Adipocyte (in vitro differentiated cells): ENCODE measurements at regions not wholly inside any gene's neighbourhood (a gene's known extent, or its start where the extent isn't known, plus 50 kb on each side); places are given as distances from the start of the nearest gene placed in this dataset.
"Not testable (repeated sequence)": the region's sequence is repeated elsewhere in the genome, so short reads cannot be mapped to it uniquely, and the experiment has no call there.

Source experiments
- DNase-seq: peaks from one replicate; pipeline ENCODE4 v3.0.0-alpha.2; 2015; ENCODE audit warnings: low read depth
- H3K27me3 ChIP-seq: replicated peaks from 2 replicates; pipeline ENCODE4 v1.7.0; 2013; ENCODE audit warnings: mild to moderate bottlenecking, low read length, moderate library complexity; ENCODE audit not compliant: control insufficient read depth, insufficient read depth
- H3K36me3 ChIP-seq: 2 replicates; pipeline ENCODE4 v1.7.0; 2013; ENCODE audit warnings: low read length, mild to moderate bottlenecking, moderate library complexity; ENCODE audit not compliant: control insufficient read depth, insufficient read depth, severe bottlenecking
- H3K4me1 ChIP-seq: 2 replicates; pipeline ENCODE4 v1.7.0; 2013; ENCODE audit warnings: mild to moderate bottlenecking, low read length, moderate library complexity; ENCODE audit not compliant: control insufficient read depth, insufficient read depth
- H3K4me3 ChIP-seq: 2 replicates; pipeline ENCODE4 v1.7.0; 2013; ENCODE audit warnings: mild to moderate bottlenecking, low read length, moderate library complexity
- H3K9ac ChIP-seq: 2 replicates; pipeline ENCODE4 v1.7.0; 2013; ENCODE audit warnings: mild to moderate bottlenecking, low read length, moderate library complexity
- H3K9me3 ChIP-seq: 2 replicates; pipeline ENCODE4 v1.7.0; 2013; ENCODE audit warnings: mild to moderate bottlenecking, low read length, moderate library complexity; ENCODE audit not compliant: control insufficient read depth

- not testable (repeated sequence) for H3K9me3 ChIP-seq, H3K9ac ChIP-seq, H3K36me3 ChIP-seq, H3K27me3 ChIP-seq, H3K4me1 ChIP-seq, DNase-seq, H3K4me3 ChIP-seq
These were observed 861.0 kb downstream of the CDH11 start for GRCh38 chr16:64260631-64261401.

- Histone ChIP-seq H3K9ac (no peak overlapping the region), H3K9me3 (no peaks in the 10 kb centered on the region), H3K4me1 (peaks cover 9% of the 10 kb centered on the region), H3K36me3 (no peaks in the 10 kb centered on the region), H3K4me3 (no peak overlapping the region), H3K27me3 (no peaks in the 10 kb centered on the region)
- no peak for DNase-seq
These were observed 867.2 kb downstream of the CDH11 start for GRCh38 chr16:64254443-64255367.

- no peak overlapping the region for H3K4me3 ChIP-seq
- H3K27me3 ChIP-seq = no peaks in the 10 kb centered on the region
- H3K4me1 ChIP-seq = peaks cover 9% of the 10 kb centered on the region
- DNase-seq = no peak
- no peaks in the 10 kb centered on the region for H3K36me3 ChIP-seq
- no peaks in the 10 kb centered on the region for H3K9me3 ChIP-seq
- H3K9ac ChIP-seq = no peak overlapping the region
These were observed 868.3 kb downstream of the CDH11 start for GRCh38 chr16:64253525-64253924.

- no peak overlapping the region for H3K9ac ChIP-seq
These were observed 868.8 kb downstream of the CDH11 start for GRCh38 chr16:64253096-64253495.

GRCh38 chr16:64251742-64252141 is 870.1 kb downstream of the CDH11 start:
- Histone ChIP-seq H3K9ac (no peak overlapping the region), H3K27me3 (no peaks in the 10 kb centered on the region), H3K9me3 (no peaks in the 10 kb centered on the region), H3K4me1 (peaks cover 9% of the 10 kb centered on the region), H3K4me3 (no peak overlapping the region), H3K36me3 (no peaks in the 10 kb centered on the region)
- DNase-seq = no peak

More at GRCh38 chr16:64253096-64253495, 868.8 kb downstream of the CDH11 start:
- no peak overlapping the region for H3K4me3 ChIP-seq
- peaks cover 9% of the 10 kb centered on the region for H3K4me1 ChIP-seq
- H3K9me3 ChIP-seq = no peaks in the 10 kb centered on the region
- DNase-seq = peak; percentile 7
- no peaks in the 10 kb centered on the region for H3K36me3 ChIP-seq
- no peaks in the 10 kb centered on the region for H3K27me3 ChIP-seq

- H3K4me1 ChIP-seq = peaks cover 9% of the 10 kb centered on the region
- H3K9ac ChIP-seq = no peak overlapping the region
- no peaks in the 10 kb centered on the region for H3K9me3 ChIP-seq
- DNase-seq = peak; percentile 26
- H3K36me3 ChIP-seq = no peaks in the 10 kb centered on the region
- no peak overlapping the region for H3K4me3 ChIP-seq
- no peaks in the 10 kb centered on the region for H3K27me3 ChIP-seq
These were observed 871.0 kb downstream of the CDH11 start for GRCh38 chr16:64250866-64251265.

GRCh38 chr16:64242492-64242891 is 879.4 kb downstream of the CDH11 start:
- Histone ChIP-seq H3K4me3 (no peak overlapping the region), H3K27me3 (no peaks in the 10 kb centered on the region), H3K9ac (no peak overlapping the region), H3K36me3 (no peaks in the 10 kb centered on the region), H3K4me1 (peaks cover 17% of the 10 kb centered on the region), H3K9me3 (peaks cover 5% of the 10 kb centered on the region)
- DNase-seq = no peak

- Histone ChIP-seq H3K27me3 (no peaks in the 10 kb centered on the region), H3K4me3 (no peak overlapping the region), H3K36me3 (no peaks in the 10 kb centered on the region), H3K4me1 (peaks cover 17% of the 10 kb centered on the region), H3K9me3 (peaks cover 5% of the 10 kb centered on the region), H3K9ac (peak overlapping the region; percentile 4)
- peak; percentile 4 for DNase-seq
These were observed 881.3 kb downstream of the CDH11 start for GRCh38 chr16:64240586-64240985.

GRCh38 chr16:64238571-64238970 is 883.3 kb downstream of the CDH11 start:
- Histone ChIP-seq H3K9me3 (no peaks in the 10 kb centered on the region), H3K36me3 (no peaks in the 10 kb centered on the region), H3K4me1 (peaks cover 17% of the 10 kb centered on the region), H3K4me3 (no peak overlapping the region), H3K9ac (no peak overlapping the region), H3K27me3 (no peaks in the 10 kb centered on the region)
- DNase-seq = peak; percentile 28

- DNase-seq = no peak
- H3K4me3 ChIP-seq = no peak overlapping the region
- H3K27me3 ChIP-seq = no peaks in the 10 kb centered on the region
- no peak overlapping the region for H3K9ac ChIP-seq
- H3K9me3 ChIP-seq = no peaks in the 10 kb centered on the region
- peaks cover 10% of the 10 kb centered on the region for H3K4me1 ChIP-seq
- no peaks in the 10 kb centered on the region for H3K36me3 ChIP-seq
These were observed 885.5 kb downstream of the CDH11 start for GRCh38 chr16:64236316-64236715.

GRCh38 chr16:64234200-64234599 is 887.7 kb downstream of the CDH11 start:
- Histone ChIP-seq H3K27me3 (no peaks in the 10 kb centered on the region), H3K36me3 (no peaks in the 10 kb centered on the region), H3K9me3 (peaks cover 3% of the 10 kb centered on the region), H3K4me3 (no peak overlapping the region), H3K4me1 (peaks cover 4% of the 10 kb centered on the region), H3K9ac (no peak overlapping the region)
- no peak for DNase-seq
